ENCODE measurements at regions not wholly inside any gene's neighbourhood (a gene's known extent, or its start where the extent isn't known, plus 50 kb on each side); places are given as distances from the start of the nearest gene placed in this dataset.
"Not testable (repeated sequence)": the region's sequence is repeated elsewhere in the genome, so short reads cannot be mapped to it uniquely, and the experiment has no call there.

GRCh38 chr6:27771235-27771634 lies 141.0 kb downstream of the OR2B2 start:
- no peak for DNase-seq

- DNase-seq: no peak
Observed at GRCh38 chr6:27770724-27771123, 141.5 kb downstream of the OR2B2 start.

- no peak for DNase-seq
Observed at GRCh38 chr6:27768556-27768955, 143.6 kb downstream of the OR2B2 start.

GRCh38 chr6:27767851-27768250 lies 144.3 kb downstream of the OR2B2 start:
- no peak for DNase-seq

GRCh38 chr6:27766405-27766804 lies 145.8 kb downstream of the OR2B2 start:
- DNase-seq: no peak

- DNase-seq: no peak
Observed at GRCh38 chr6:27765028-27765590, 147.1 kb downstream of the OR2B2 start.

- no peak for DNase-seq
Observed at GRCh38 chr6:27761391-27761790, 150.8 kb downstream of the OR2B2 start.

- DNase-seq: no peak
Observed at GRCh38 chr6:27760464-27760863, 151.7 kb downstream of the OR2B2 start.

GRCh38 chr6:27759930-27760329 lies 152.3 kb downstream of the OR2B2 start:
- no peak for DNase-seq

- no peak for DNase-seq
Observed at GRCh38 chr6:27758491-27758890, 153.7 kb downstream of the OR2B2 start.

- peak; percentile 60 to 73 for DNase-seq
Observed at GRCh38 chr6:27757307-27757706, 154.9 kb downstream of the OR2B2 start.

- no peak for DNase-seq
Observed at GRCh38 chr6:27755768-27756167, 156.4 kb downstream of the OR2B2 start.

GRCh38 chr6:27754408-27754782 lies 157.8 kb downstream of the OR2B2 start:
- DNase-seq: no peak

- DNase-seq: peak; percentile 80 to 81
Observed at GRCh38 chr6:27753668-27754407, 158.4 kb downstream of the OR2B2 start.

GRCh38 chr6:27752038-27752885 lies 159.9 kb downstream of the OR2B2 start:
- peak; percentile 45 to 48 for DNase-seq

GRCh38 chr6:27748661-27749060 lies 163.5 kb downstream of the OR2B2 start:
- no peak for DNase-seq

- no peak for DNase-seq
Observed at GRCh38 chr6:27747637-27748036, 164.6 kb downstream of the OR2B2 start.

GRCh38 chr6:27746860-27747259 lies 165.3 kb downstream of the OR2B2 start:
- DNase-seq: not testable (repeated sequence)

- DNase-seq: no peak
Observed at GRCh38 chr6:27743787-27744186, 168.4 kb downstream of the OR2B2 start.

GRCh38 chr6:27742833-27743573 lies 169.2 kb downstream of the OR2B2 start:
- no peak for DNase-seq

- not testable (repeated sequence) for DNase-seq
Observed at GRCh38 chr6:27739902-27740301, 172.3 kb downstream of the OR2B2 start.

- no peak for DNase-seq
Observed at GRCh38 chr6:27736686-27737085, 175.5 kb downstream of the OR2B2 start.

- DNase-seq: no peak
Observed at GRCh38 chr6:27728442-27728841, 183.8 kb downstream of the OR2B2 start.

All from stimulated activated CD4-positive, alpha-beta T cell treated with anti-CD3 and anti-CD28 coated beads, Interleukin-2, amount 100 ng/mL, for 24 hours (primary cell).